ENCODE measurements at regions not wholly inside any gene's neighbourhood (a gene's known extent, or its start where the extent isn't known, plus 50 kb on each side); places are given as distances from the start of the nearest gene placed in this dataset.
"Not testable (repeated sequence)": the region's sequence is repeated elsewhere in the genome, so short reads cannot be mapped to it uniquely, and the experiment has no call there.

GRCh38 chr11:42390116-42390515, 921.7 kb upstream of the API5 start:
- H3K9ac ChIP-seq (ENCODE audit: low read depth, low read length) = no peak overlapping the region
- no peaks in the 10 kb centered on the region for H3K9me3 ChIP-seq (ENCODE audit: control insufficient read depth, insufficient read depth, low read length)
- H3K4me1 ChIP-seq (ENCODE audit: insufficient read depth, low read length) = no peaks in the 10 kb centered on the region

GRCh38 chr11:42397483-42397882, 914.3 kb upstream of the API5 start:
- H3K9me3 ChIP-seq (ENCODE audit: control insufficient read depth, insufficient read depth, low read length) = no peaks in the 10 kb centered on the region
- H3K9ac ChIP-seq (ENCODE audit: low read depth, low read length) = no peak overlapping the region
- no peaks in the 10 kb centered on the region for H3K4me1 ChIP-seq (ENCODE audit: insufficient read depth, low read length)
- no peaks in the 10 kb centered on the region for H3K36me3 ChIP-seq (ENCODE audit: insufficient read depth, low read length)

More at GRCh38 chr11:42390116-42390515, 921.7 kb upstream of the API5 start:
- no peaks in the 10 kb centered on the region for H3K36me3 ChIP-seq (ENCODE audit: insufficient read depth, low read length)

- no peak overlapping the region for H3K9ac ChIP-seq (ENCODE audit: low read depth, low read length)
- H3K36me3 ChIP-seq (ENCODE audit: insufficient read depth, low read length) = no peaks in the 10 kb centered on the region
- H3K4me1 ChIP-seq (ENCODE audit: insufficient read depth, low read length) = no peaks in the 10 kb centered on the region; the same call in 1 of the 2 replicates
- no peaks in the 10 kb centered on the region for H3K9me3 ChIP-seq (ENCODE audit: control insufficient read depth, insufficient read depth, low read length)
Measured at GRCh38 chr11:42407341-42407740, 904.5 kb upstream of the API5 start.

GRCh38 chr11:42410251-42410955, 901.4 kb upstream of the API5 start:
- no peaks in the 10 kb centered on the region for H3K36me3 ChIP-seq (ENCODE audit: insufficient read depth, low read length)
- no peak overlapping the region for H3K9ac ChIP-seq (ENCODE audit: low read depth, low read length)
- no peaks in the 10 kb centered on the region; the same call in 1 of the 2 replicates for H3K4me1 ChIP-seq (ENCODE audit: insufficient read depth, low read length)
- no peaks in the 10 kb centered on the region for H3K9me3 ChIP-seq (ENCODE audit: control insufficient read depth, insufficient read depth, low read length)

- Histone ChIP-seq H3K4me1 (ENCODE audit: insufficient read depth, low read length) (no peaks in the 10 kb centered on the region; the same call in 1 of the 2 replicates), H3K9ac (ENCODE audit: low read depth, low read length) (no peak overlapping the region), H3K9me3 (ENCODE audit: control insufficient read depth, insufficient read depth, low read length) (no peaks in the 10 kb centered on the region), H3K36me3 (ENCODE audit: insufficient read depth, low read length) (no peaks in the 10 kb centered on the region)
Measured at GRCh38 chr11:42412590-42412989, 899.2 kb upstream of the API5 start.

- no peaks in the 10 kb centered on the region for H3K9me3 ChIP-seq (ENCODE audit: control insufficient read depth, insufficient read depth, low read length)
- no peak overlapping the region for H3K9ac ChIP-seq (ENCODE audit: low read depth, low read length)
- H3K4me1 ChIP-seq (ENCODE audit: insufficient read depth, low read length) = no peaks in the 10 kb centered on the region
- H3K36me3 ChIP-seq (ENCODE audit: insufficient read depth, low read length) = no peaks in the 10 kb centered on the region
Measured at GRCh38 chr11:42417691-42418090, 894.1 kb upstream of the API5 start.

- no peaks in the 10 kb centered on the region for H3K4me1 ChIP-seq (ENCODE audit: insufficient read depth, low read length)
- no peaks in the 10 kb centered on the region for H3K9me3 ChIP-seq (ENCODE audit: control insufficient read depth, insufficient read depth, low read length)
- no peak overlapping the region for H3K9ac ChIP-seq (ENCODE audit: low read depth, low read length)
- no peaks in the 10 kb centered on the region for H3K36me3 ChIP-seq (ENCODE audit: insufficient read depth, low read length)
Measured at GRCh38 chr11:42422090-42422489, 889.7 kb upstream of the API5 start.

- not testable (repeated sequence) for H3K36me3 ChIP-seq (ENCODE audit: insufficient read depth, low read length); H3K4me1 ChIP-seq (ENCODE audit: insufficient read depth, low read length); H3K9ac ChIP-seq (ENCODE audit: low read depth, low read length); H3K9me3 ChIP-seq (ENCODE audit: control insufficient read depth, insufficient read depth, low read length)
Measured at GRCh38 chr11:42434911-42435310, 876.9 kb upstream of the API5 start.

- H3K4me1 ChIP-seq (ENCODE audit: insufficient read depth, low read length) = no peaks in the 10 kb centered on the region
- H3K9me3 ChIP-seq (ENCODE audit: control insufficient read depth, insufficient read depth, low read length) = no peaks in the 10 kb centered on the region
- H3K36me3 ChIP-seq (ENCODE audit: insufficient read depth, low read length) = no peaks in the 10 kb centered on the region
Measured at GRCh38 chr11:42444406-42444805, 867.4 kb upstream of the API5 start.

GRCh38 chr11:42462558-42463310, 849.1 kb upstream of the API5 start:
- Histone ChIP-seq H3K4me1 (ENCODE audit: insufficient read depth, low read length) (no peaks in the 10 kb centered on the region), H3K36me3 (ENCODE audit: insufficient read depth, low read length) (no peaks in the 10 kb centered on the region), H3K9ac (ENCODE audit: low read depth, low read length) (no peak overlapping the region), H3K9me3 (ENCODE audit: control insufficient read depth, insufficient read depth, low read length) (no peaks in the 10 kb centered on the region)

More at GRCh38 chr11:42444406-42444805, 867.4 kb upstream of the API5 start:
- no peak overlapping the region for H3K9ac ChIP-seq (ENCODE audit: low read depth, low read length)

- Histone ChIP-seq H3K9ac (ENCODE audit: low read depth, low read length) (no peak overlapping the region), H3K4me1 (ENCODE audit: insufficient read depth, low read length) (no peaks in the 10 kb centered on the region), H3K36me3 (ENCODE audit: insufficient read depth, low read length) (no peaks in the 10 kb centered on the region), H3K9me3 (ENCODE audit: control insufficient read depth, insufficient read depth, low read length) (no peaks in the 10 kb centered on the region)
Measured at GRCh38 chr11:42465623-42466022, 846.2 kb upstream of the API5 start.

GRCh38 chr11:42473106-42473505, 838.7 kb upstream of the API5 start:
- Histone ChIP-seq H3K9me3 (ENCODE audit: control insufficient read depth, insufficient read depth, low read length) (no peaks in the 10 kb centered on the region), H3K9ac (ENCODE audit: low read depth, low read length) (no peak overlapping the region), H3K36me3 (ENCODE audit: insufficient read depth, low read length) (no peaks in the 10 kb centered on the region), H3K4me1 (ENCODE audit: insufficient read depth, low read length) (no peaks in the 10 kb centered on the region)

GRCh38 chr11:42482822-42483221, 829.0 kb upstream of the API5 start:
- Histone ChIP-seq H3K9ac (ENCODE audit: low read depth, low read length) (no peak overlapping the region), H3K9me3 (ENCODE audit: control insufficient read depth, insufficient read depth, low read length) (no peaks in the 10 kb centered on the region), H3K36me3 (ENCODE audit: insufficient read depth, low read length) (no peaks in the 10 kb centered on the region), H3K4me1 (ENCODE audit: insufficient read depth, low read length) (no peaks in the 10 kb centered on the region)

- Histone ChIP-seq H3K9me3 (ENCODE audit: control insufficient read depth, insufficient read depth, low read length) (no peaks in the 10 kb centered on the region), H3K9ac (ENCODE audit: low read depth, low read length) (no peak overlapping the region), H3K36me3 (ENCODE audit: insufficient read depth, low read length) (no peaks in the 10 kb centered on the region), H3K4me1 (ENCODE audit: insufficient read depth, low read length) (no peaks in the 10 kb centered on the region)
Measured at GRCh38 chr11:42490506-42490905, 821.3 kb upstream of the API5 start.

- Histone ChIP-seq H3K9ac (ENCODE audit: low read depth, low read length) (no peak overlapping the region), H3K36me3 (ENCODE audit: insufficient read depth, low read length) (no peaks in the 10 kb centered on the region), H3K4me1 (ENCODE audit: insufficient read depth, low read length) (no peaks in the 10 kb centered on the region), H3K9me3 (ENCODE audit: control insufficient read depth, insufficient read depth, low read length) (no peaks in the 10 kb centered on the region)
Measured at GRCh38 chr11:42494459-42494858, 817.3 kb upstream of the API5 start.
